H1 (cell line): ENCODE measurements at regions not wholly inside any gene's neighbourhood (a gene's known extent, or its start where the extent isn't known, plus 50 kb on each side); places are given as distances from the start of the nearest gene placed in this dataset.

Source experiments
- CTCF ChIA-PET: fragments of 300-600 bp; sonication (Branson Sonifier 250); formaldehyde crosslinking; loops from one replicate; lab custom pipeline; 2021; ENCODE audit not compliant: partially characterized antibody; lab: Charles Lee
- POLR2A ChIA-PET: fragments of 300-600 bp; sonication (Branson Sonifier 250); formaldehyde crosslinking; loops from one replicate; lab custom pipeline; 2021; ENCODE audit warnings: inconsistent platforms; ENCODE audit not compliant: partially characterized antibody; lab: Charles Lee
- DNase-seq, 2 experiments: peaks; one replicate each; pipeline versions ENCODE4 v3.0.0 to v3.0.0-alpha.2; 2010 to 2022; ENCODE audit warnings: low spot score in 2 of 2, low read depth in 1 of 2, mixed read lengths in 1 of 2
- FAIRE-seq: peaks from 2 replicates; lab custom pipeline; 2011; peaks lifted over from hg19 to GRCh38; lab: Jason Lieb, UNC
- H2AFZ ChIP-seq: 2 replicates; pipeline ENCODE4 v1.8.1; 2012; ENCODE audit warnings: low read length, inconsistent platforms
- H2AK5ac ChIP-seq: 2 replicates; pipeline ENCODE4 v1.6.1; 2013; ENCODE audit warnings: low read depth, low read length
- H2BK120ac ChIP-seq: replicated peaks from 2 replicates; pipeline ENCODE3; 2013; ENCODE audit warnings: low read depth, low read length, inconsistent platforms
- H2BK12ac ChIP-seq: 2 replicates; pipeline ENCODE4 v1.6.1; 2013; ENCODE audit warnings: low read depth, low read length
- H2BK15ac ChIP-seq: 2 replicates; pipeline ENCODE4 v1.6.1; 2013; ENCODE audit warnings: low read length
- H2BK20ac ChIP-seq: 2 replicates; pipeline ENCODE4 v1.6.1; 2013; ENCODE audit warnings: low read length
- H2BK5ac ChIP-seq: 2 replicates; pipeline ENCODE4 v1.6.1; 2013; ENCODE audit warnings: low read depth, low read length
- H3K14ac ChIP-seq: 2 replicates; pipeline ENCODE4 v1.6.1; 2013; ENCODE audit warnings: inconsistent platforms; ENCODE audit not compliant: insufficient read length
- H3K18ac ChIP-seq: 2 replicates; pipeline ENCODE4 v1.6.1; 2013; ENCODE audit warnings: low read length; ENCODE audit errors: extremely low read depth
- H3K23ac ChIP-seq: 2 replicates; pipeline ENCODE4 v1.6.1; 2013; ENCODE audit warnings: inconsistent platforms; ENCODE audit not compliant: insufficient read length
- H3K23me2 ChIP-seq: 2 replicates; pipeline ENCODE4 v1.6.1; 2013; ENCODE audit warnings: low read depth, low read length
- H3K27ac ChIP-seq: 2 replicates; pipeline ENCODE4 v1.6.1; 2011; ENCODE audit warnings: low read depth, low read length, inconsistent platforms
- H3K27me3 ChIP-seq, 4 experiments: replicated peaks in 1 of 4; 1 replicate in 1 of 4; 2 replicates in 3 of 4; pipeline versions ENCODE4 v1.6.1 to v1.8.1; 2011 to 2013; ENCODE audit warnings: low read length in 3 of 4, mild to moderate bottlenecking in 3 of 4, inconsistent platforms in 2 of 4, mixed read lengths in 2 of 4, moderate library complexity in 1 of 4; ENCODE audit not compliant: control insufficient read depth in 3 of 4, insufficient read depth in 3 of 4; ENCODE audit errors: extremely low read depth in 1 of 4
- H3K36me3 ChIP-seq, 4 experiments: 2 replicates each; pipeline versions ENCODE4 v1.6.1 to v1.8.1; 2011 to 2013; ENCODE audit warnings: mild to moderate bottlenecking in 4 of 4, low read length in 3 of 4, moderate library complexity in 2 of 4, control low read depth in 1 of 4, inconsistent platforms in 1 of 4; ENCODE audit not compliant: insufficient read depth in 4 of 4, control insufficient read depth in 2 of 4
- H3K4ac ChIP-seq: replicated peaks from 2 replicates; pipeline ENCODE3; 2013; ENCODE audit warnings: low read length, low read depth, mixed read lengths, inconsistent platforms; ENCODE audit not compliant: insufficient read length
- H3K4me1 ChIP-seq, 4 experiments: replicated peaks in 1 of 4; 1 replicate in 1 of 4; 2 replicates in 3 of 4; pipeline versions ENCODE4 v1.6.1 to v1.8.1; 2011 to 2013; ENCODE audit warnings: low read length in 3 of 4, inconsistent platforms in 2 of 4, mixed read lengths in 1 of 4; ENCODE audit not compliant: insufficient read depth in 4 of 4, control insufficient read depth in 3 of 4
- H3K4me2 ChIP-seq, 2 experiments: 2 replicates each; pipeline versions ENCODE4 v1.6.1 to v1.8.1; 2011 to 2013; ENCODE audit warnings: low read depth in 2 of 2, low read length in 2 of 2, control low read depth in 1 of 2, inconsistent platforms in 1 of 2, mild to moderate bottlenecking in 1 of 2; ENCODE audit not compliant: insufficient read depth in 1 of 2
- H3K4me3 ChIP-seq, 4 experiments: fragments of 200-600, 300-600 bp in 1 of 4; sonication (generic), shearing (Covaris generic), sonication (Bioruptor Twin) in 1 of 4; 2 replicates each; pipeline versions ENCODE4 v1.5.1 to v1.8.1; 2011 to 2016; ENCODE audit warnings: low read length in 4 of 4, low read depth in 3 of 4, control low read depth in 2 of 4, inconsistent platforms in 2 of 4, mild to moderate bottlenecking in 2 of 4, mixed read lengths in 1 of 4, moderate library complexity in 1 of 4; ENCODE audit not compliant: insufficient read depth in 2 of 4; ENCODE audit errors: extremely low read depth in 1 of 4
- H3K56ac ChIP-seq: replicated peaks from 2 replicates; pipeline ENCODE3; 2013; ENCODE audit warnings: low read depth, mild to moderate bottlenecking, mixed read lengths, low read length, inconsistent platforms; ENCODE audit not compliant: insufficient read length
- H3K79me1 ChIP-seq: 2 replicates; pipeline ENCODE4 v1.6.1; 2013; ENCODE audit warnings: low read depth, low read length, control low read depth
- H3K79me2 ChIP-seq, 2 experiments: 2 replicates each; pipeline versions ENCODE4 v1.6.1 to v1.8.1; 2012 to 2013; ENCODE audit warnings: low read length in 2 of 2, mild to moderate bottlenecking in 2 of 2, inconsistent platforms in 1 of 2; ENCODE audit not compliant: insufficient read depth in 2 of 2, control insufficient read depth in 1 of 2
- H3K9ac ChIP-seq, 4 experiments: replicated peaks in 1 of 4; 1 replicate in 1 of 4; 2 replicates in 3 of 4; pipeline versions ENCODE4 v1.6.1 to v1.8.1; 2011 to 2013; ENCODE audit warnings: low read depth in 3 of 4, low read length in 3 of 4, control low read depth in 2 of 4, mild to moderate bottlenecking in 2 of 4, moderate library complexity in 2 of 4, inconsistent platforms in 1 of 4; ENCODE audit errors: extremely low read depth in 1 of 4
- H3K9me3 ChIP-seq, 2 experiments: 2 replicates each; pipeline versions ENCODE4 v1.6.1 to v1.8.1; 2012 to 2013; ENCODE audit warnings: mild to moderate bottlenecking in 2 of 2, moderate library complexity in 2 of 2, control low read depth in 1 of 2, inconsistent platforms in 1 of 2, low read depth in 1 of 2, low read length in 1 of 2, mixed read lengths in 1 of 2; ENCODE audit not compliant: insufficient read depth in 2 of 2
- H4K20me1 ChIP-seq, 2 experiments: replicated peaks in 1 of 2; 2 replicates each; pipeline versions ENCODE3 to v1.8.1; 2011 to 2013; ENCODE audit warnings: inconsistent platforms in 2 of 2, low read length in 2 of 2, mild to moderate bottlenecking in 1 of 2; ENCODE audit not compliant: insufficient read depth in 2 of 2, control insufficient read depth in 1 of 2
- H4K5ac ChIP-seq: 2 replicates; pipeline ENCODE4 v1.6.1; 2013; ENCODE audit warnings: low read length, low read depth, mixed read lengths, inconsistent platforms; ENCODE audit not compliant: insufficient read length
- H4K8ac ChIP-seq: 2 replicates; pipeline ENCODE4 v1.8.0; 2013; ENCODE audit warnings: mild to moderate bottlenecking, moderate library complexity, low read length, inconsistent platforms; ENCODE audit not compliant: insufficient read depth; ENCODE audit errors: extremely low read depth
- H4K91ac ChIP-seq: replicated peaks from 2 replicates; pipeline ENCODE3; 2013; ENCODE audit warnings: low read length, mixed read lengths, inconsistent platforms; ENCODE audit not compliant: insufficient read length
- ASH2L ChIP-seq: fragments of 200-600, 300-600 bp; sonication (generic); IDR thresholded peaks from one replicate; pipeline ENCODE4 v1.7.1; 2017; ENCODE audit warnings: low read length
- CREB1 ChIP-seq: IDR thresholded peaks from 2 replicates; pipeline ENCODE4 v1.6.1; 2012; ENCODE audit warnings: inconsistent platforms
- E2F6 ChIP-seq: IDR thresholded peaks from 2 replicates; pipeline ENCODE4 v1.6.1; 2012; ENCODE audit warnings: inconsistent platforms
- FOSL1 ChIP-seq: IDR thresholded peaks from 2 replicates; pipeline ENCODE4 v1.6.1; 2011; ENCODE audit warnings: mild to moderate bottlenecking, low read depth, low read length, moderate library complexity; ENCODE audit not compliant: insufficient read depth
- GABPA ChIP-seq: IDR thresholded peaks from 2 replicates; pipeline ENCODE4 v1.6.1; 2011; ENCODE audit warnings: mild to moderate bottlenecking, low read length, moderate library complexity, borderline replicate concordance; ENCODE audit not compliant: insufficient read depth
- KDM5A ChIP-seq: fragments of 200-600 bp; IDR thresholded peaks from 2 replicates; pipeline ENCODE4 v1.7.1; 2012; ENCODE audit warnings: mild to moderate bottlenecking, low read length, inconsistent platforms, mixed read lengths
- NRF1 ChIP-seq: IDR thresholded peaks from 2 replicates; pipeline ENCODE4 v1.6.1; 2011; ENCODE audit warnings: mild to moderate bottlenecking, low read depth, low read length, improper control_type of control experiment
- POLR2A ChIP-seq, 2 experiments: IDR thresholded peaks; 1 replicate in 1 of 2; 2 replicates in 1 of 2; pipeline ENCODE4 v1.6.1; 2011; ENCODE audit warnings: low read depth in 2 of 2, low read length in 2 of 2, mild to moderate bottlenecking in 2 of 2; ENCODE audit errors: control extremely low read depth in 1 of 2
- RXRA ChIP-seq: IDR thresholded peaks from 2 replicates; pipeline ENCODE4 v1.6.1; 2011; ENCODE audit warnings: low read depth, mild to moderate bottlenecking, low read length, moderate library complexity; ENCODE audit not compliant: insufficient read depth
- SAP30 ChIP-seq: fragments of 300-600 bp; sonication (generic); IDR thresholded peaks from 2 replicates; pipeline ENCODE4 v1.7.1; 2012; ENCODE audit warnings: low read length, moderate library complexity, mild to moderate bottlenecking, inconsistent platforms; ENCODE audit not compliant: insufficient read depth, insufficient replicate concordance
- SIRT6 ChIP-seq: IDR thresholded peaks from one replicate; pipeline ENCODE4 v1.7.1; 2012; ENCODE audit warnings: low read length, inconsistent platforms
- SP2 ChIP-seq: IDR thresholded peaks from 2 replicates; pipeline ENCODE4 v1.6.1; 2012; ENCODE audit warnings: mild to moderate bottlenecking, low read length, inconsistent platforms
- TAF1 ChIP-seq: IDR thresholded peaks from 2 replicates; pipeline ENCODE4 v1.6.1; 2011; ENCODE audit warnings: mild to moderate bottlenecking, low read depth, low read length
- TBP ChIP-seq: IDR thresholded peaks from 2 replicates; pipeline ENCODE4 v1.6.1; 2011; ENCODE audit warnings: low read depth, low read length, improper control_type of control experiment
- TCF12 ChIP-seq: IDR thresholded peaks from 2 replicates; pipeline ENCODE4 v1.6.1; 2011; ENCODE audit warnings: low read depth, mild to moderate bottlenecking, low read length
- WGBS, 2 experiments: shearing (Covaris generic) in 1 of 2; methylation state at CpG; one replicate each; pipeline versions ENCODE4 v1.1.6 to v1.1.7; 2013 to 2015; ENCODE audit warnings: low lambda C conversion rate in 2 of 2, mixed read lengths in 2 of 2, inconsistent platforms in 1 of 2, low coverage in 1 of 2, missing lambda C conversion rate in 1 of 2; ENCODE audit not compliant: insufficient replicate concordance in 2 of 2, insufficient coverage in 1 of 2, insufficient read length in 1 of 2; ENCODE audit errors: extremely low coverage in 1 of 2, missing lambda C conversion rate in 1 of 2; 5-methylcytosine and 5-hydroxymethylcytosine counted together

- Histone ChIP-seq H2BK15ac (no peak overlapping the region), H2AK5ac (no peak overlapping the region), H3K27me3 (no peaks in the 10 kb centered on the region; a peak in 1 of 7 replicates), H2BK5ac (no peak overlapping the region), H4K5ac (no peak overlapping the region), H3K56ac (no peak overlapping the region), H3K4me2 (no peak overlapping the region), H2BK12ac (no peak overlapping the region), H3K14ac (no peak overlapping the region), H2BK120ac (no peak overlapping the region), H3K79me2 (no peaks in the 10 kb centered on the region), H3K9ac (no peak overlapping the region), H4K91ac (no peak overlapping the region), H2AFZ (no peak overlapping the region), H3K9me3 (peaks cover 2 to 9% of the 10 kb centered on the region in 2 experiments; a peak in 3 of 4 replicates), H3K23me2 (no peaks in the 10 kb centered on the region), H3K4me3 (no peak overlapping the region), H3K27ac (no peak overlapping the region), H3K4ac (no peak overlapping the region), H2BK20ac (no peak overlapping the region), H3K23ac (no peak overlapping the region), H4K20me1 (no peaks in the 10 kb centered on the region), H3K18ac (no peak overlapping the region), H4K8ac (no peak overlapping the region), H3K79me1 (no peaks in the 10 kb centered on the region), H3K36me3 (no peaks in the 10 kb centered on the region), H3K4me1 (peaks cover 0 to 3% (median 0%) of the 10 kb centered on the region in 4 experiments; a peak in 2 of 7 replicates)
- 75% methylated on average over 6 of the region's 6 CpGs; no CpG with 5 or more reads in 1 of the 2 experiments for WGBS, 2 experiments
- ChIA-PET CTCF (interaction anchor here (0.6 to 1.3 kb wide), 4 partner anchors 57 to 199 kb away, joined by 3 to 6 read pairs (median 3); no protein-coding TSS in a partner anchor), POLR2A (interaction anchor here (1.1 to 1.3 kb wide), 2 partner anchors 24 to 57 kb away, joined by 3 to 5 read pairs; partner anchors contain the start of gene FTH1)
- DNase-seq (no peak), FAIRE-seq (no peak)
- no peak for TF ChIP-seq TAF1
- no peak for TF ChIP-seq TCF12
- no peak for TF ChIP-seq FOSL1
- TF ChIP-seq RXRA: no peak
- TF ChIP-seq SP2: no peak
- TF ChIP-seq SAP30: no peak
- TF ChIP-seq TBP: no peak
- TF ChIP-seq E2F6: no peak
- TF ChIP-seq KDM5A: no peak
- TF ChIP-seq CREB1: no peak
- no peak for TF ChIP-seq POLR2A (IDR thresholded peaks at IDR 0.05; ENCODE audit: control extremely low read depth in 1 of 2, low read depth in 2 of 2, low read length in 2 of 2)
- TF ChIP-seq ASH2L: no peak
- no peak for TF ChIP-seq NRF1
- no peak for TF ChIP-seq SIRT6
- TF ChIP-seq GABPA: no peak
These were observed 57.6 kb upstream of the FTH1 start for GRCh38 chr11:62024936-62025486.
